IMR-90 (cell line): ENCODE measurements at regions not wholly inside any gene's neighbourhood (a gene's known extent, or its start where the extent isn't known, plus 50 kb on each side); places are given as distances from the start of the nearest gene placed in this dataset.
A peak's percentile ranks its signal among the peaks of the same experiment; 100 is the strongest.

Source experiments
- ATAC-seq: fragments of 200-7000 bp; cut with Tn5 transposase; 2 replicates; pipeline ENCODE4 v1.9.1; 2020; ENCODE audit warnings: low read depth, mild to moderate bottlenecking, moderate library complexity
- BruUV-seq: library from RNA; stranded (reverse); fragments of 400-500 nt; replicated peaks from 2 replicates; lab custom pipeline; 2021; lab: Mats Ljungman, UMichigan
- CTCF ChIA-PET: fragments of 300-600 bp; formaldehyde crosslinking; extraction: SDS; loops from one replicate; lab custom pipeline; 2021; ENCODE audit warnings: antibody characterized with exemption; lab: Yijun Ruan, JAX
- POLR2A ChIA-PET: fragments of 300-600 bp; sonication (Branson Sonifier 250); formaldehyde crosslinking; loops from one replicate; lab custom pipeline; 2022; ENCODE audit warnings: antibody characterized with exemption; ENCODE audit not compliant: unreplicated experiment; lab: Charles Lee
- DNase-seq: peaks from one replicate; pipeline ENCODE4 v3.0.0; 2013
- H2AFZ ChIP-seq: replicated peaks from 2 replicates; pipeline ENCODE3; 2013; ENCODE audit warnings: low read length, mild to moderate bottlenecking; ENCODE audit not compliant: poor library complexity
- H2AK5ac ChIP-seq: 2 replicates; pipeline ENCODE4 v1.6.1; 2013; ENCODE audit warnings: low read depth, low read length, inconsistent platforms
- H2AK9ac ChIP-seq: replicated peaks from 2 replicates; pipeline ENCODE3; 2013; ENCODE audit warnings: mild to moderate bottlenecking, low read depth, low read length, moderate library complexity; ENCODE audit not compliant: poor library complexity
- H2BK120ac ChIP-seq: 2 replicates; pipeline ENCODE4 v1.6.1; 2013; ENCODE audit warnings: low read depth, low read length, inconsistent platforms
- H2BK15ac ChIP-seq: 3 replicates; pipeline ENCODE4 v1.6.1; 2013; ENCODE audit warnings: low read depth, low read length, inconsistent platforms
- H2BK20ac ChIP-seq: 2 replicates; pipeline ENCODE4 v1.6.1; 2013; ENCODE audit warnings: low read depth, mild to moderate bottlenecking, inconsistent platforms, low read length, moderate library complexity
- H2BK5ac ChIP-seq: 2 replicates; pipeline ENCODE4 v1.6.1; 2013; ENCODE audit warnings: mild to moderate bottlenecking, low read depth, low read length, inconsistent platforms; ENCODE audit not compliant: poor library complexity, severe bottlenecking
- H3K14ac ChIP-seq: replicated peaks from 2 replicates; pipeline ENCODE4 v1.6.1; 2013; ENCODE audit warnings: low read depth, low read length, inconsistent platforms
- H3K18ac ChIP-seq: 2 replicates; pipeline ENCODE4 v1.6.1; 2013; ENCODE audit warnings: low read depth, low read length, control low read depth
- H3K23ac ChIP-seq: 2 replicates; pipeline ENCODE4 v1.6.1; 2013; ENCODE audit warnings: low read depth, low read length, inconsistent platforms
- H3K27ac ChIP-seq: 2 replicates; pipeline ENCODE4 v1.5.1; 2013; ENCODE audit warnings: mild to moderate bottlenecking, control low read depth, low read length; ENCODE audit not compliant: insufficient read depth
- H3K27me3 ChIP-seq: 2 replicates; pipeline ENCODE4 v1.6.1; 2013; ENCODE audit warnings: low read length; ENCODE audit not compliant: control insufficient read depth, insufficient read depth
- H3K36me3 ChIP-seq: 2 replicates; pipeline ENCODE4 v1.6.1; 2013; ENCODE audit warnings: low read length, mixed read lengths; ENCODE audit not compliant: control insufficient read depth, insufficient read depth
- H3K4ac ChIP-seq: 2 replicates; pipeline ENCODE4 v1.6.1; 2013; ENCODE audit warnings: low read depth, low read length, inconsistent platforms
- H3K4me1 ChIP-seq: 2 replicates; pipeline ENCODE4 v1.6.1; 2013; ENCODE audit warnings: low read length, mixed read lengths; ENCODE audit not compliant: control insufficient read depth, insufficient read depth
- H3K4me2 ChIP-seq: 2 replicates; pipeline ENCODE4 v1.6.1; 2013; ENCODE audit warnings: low read depth, mild to moderate bottlenecking, control low read depth, low read length, moderate library complexity
- H3K4me3 ChIP-seq: 2 replicates; pipeline ENCODE4 v1.5.1; 2013; ENCODE audit warnings: low read depth, mild to moderate bottlenecking, control low read depth, low read length, moderate library complexity; ENCODE audit not compliant: insufficient read depth
- H3K56ac ChIP-seq: 2 replicates; pipeline ENCODE4 v1.6.1; 2013; ENCODE audit warnings: low read length, inconsistent platforms; ENCODE audit not compliant: insufficient read depth; ENCODE audit errors: extremely low read depth
- H3K79me1 ChIP-seq, 2 experiments: 2 replicates each; pipeline ENCODE4 v1.6.1; 2013; ENCODE audit warnings: low read length in 2 of 2, inconsistent platforms in 1 of 2, low read depth in 1 of 2
- H3K9ac ChIP-seq: 2 replicates; pipeline ENCODE4 v1.6.1; 2013; ENCODE audit warnings: low read depth, low read length, control low read depth
- H3K9me1 ChIP-seq: 2 replicates; pipeline ENCODE4 v1.6.1; 2013; ENCODE audit warnings: low read length, inconsistent platforms; ENCODE audit not compliant: insufficient read depth
- H3K9me3 ChIP-seq: 2 replicates; pipeline ENCODE4 v1.6.1; 2013; ENCODE audit warnings: low read length; ENCODE audit not compliant: control insufficient read depth, insufficient read depth
- H4K20me1 ChIP-seq: 2 replicates; pipeline ENCODE4 v1.6.1; 2013; ENCODE audit warnings: low read length, inconsistent platforms; ENCODE audit not compliant: insufficient read depth
- H4K5ac ChIP-seq: 2 replicates; pipeline ENCODE4 v1.6.1; 2013; ENCODE audit warnings: mild to moderate bottlenecking, low read depth, low read length, control low read depth
- H4K8ac ChIP-seq, 2 experiments: 2 replicates each; pipeline ENCODE4 v1.6.1; 2013; ENCODE audit warnings: low read depth in 2 of 2, low read length in 2 of 2, control low read depth in 1 of 2, inconsistent platforms in 1 of 2
- H4K91ac ChIP-seq: 2 replicates; pipeline ENCODE4 v1.6.1; 2013; ENCODE audit warnings: low read depth, low read length, inconsistent platforms; ENCODE audit not compliant: insufficient read depth
- CEBPB ChIP-seq: IDR thresholded peaks from 2 replicates; pipeline ENCODE4 v1.6.1; 2012; ENCODE audit warnings: low read depth, low read length, improper control_type of control experiment
- POLR2A ChIP-seq: IDR thresholded peaks from 2 replicates; pipeline ENCODE4 v1.6.1; 2012; ENCODE audit warnings: mild to moderate bottlenecking, low read depth, low read length
- WGBS, 2 experiments: methylation state at CpG; one replicate each; pipeline versions ENCODE4 v1.1.5 to v1.1.7; 2013; ENCODE audit warnings: missing lambda C conversion rate in 2 of 2; ENCODE audit not compliant: insufficient read length in 1 of 2; ENCODE audit errors: extremely low coverage in 2 of 2; 5-methylcytosine and 5-hydroxymethylcytosine counted together
- dilution Hi-C: fragments of 300-500 bp; cut with HindIII; formaldehyde crosslinking; loops from one replicate; pipeline ENCODE4 v1.14.3; 2018; ENCODE audit warnings: low sequenced_read_pairs; ENCODE audit not compliant: unreplicated experiment
- in situ Hi-C: fragments of 300-500 bp; cut with MboI; formaldehyde crosslinking; loops from 3 replicates; pipeline ENCODE4 v1.14.3; 2019; ENCODE audit warnings: low sequenced_read_pairs, inconsistent platforms, mixed read lengths
- intact Hi-C: fragments of 100-400 bp; cut with micrococcal nuclease; formaldehyde crosslinking; loops from 2 replicates; pipeline ENCODE4 v1.10.0; 2022

- DNase-seq, result peak; percentile 4
- Histone ChIP-seq H2AK5ac (no peak overlapping the region), H4K8ac (no peak overlapping the region), H2BK5ac (no peak overlapping the region), H4K91ac (no peak overlapping the region), H3K9me3 (no peaks in the 10 kb centered on the region), H3K4ac (no peak overlapping the region), H4K5ac (no peak overlapping the region), H3K9ac (no peak overlapping the region), H3K4me2 (no peak overlapping the region), H3K4me3 (no peak overlapping the region), H2BK20ac (no peak overlapping the region), H2BK15ac (no peak overlapping the region), H3K27ac (no peak overlapping the region), H3K56ac (no peak overlapping the region), H3K4me1 (no peaks in the 10 kb centered on the region), H2AK9ac (no peak overlapping the region), H2BK120ac (no peak overlapping the region), H3K9me1 (no peaks in the 10 kb centered on the region), H3K79me1 (no peaks in the 10 kb centered on the region), H2AFZ (no peak overlapping the region), H3K18ac (no peak overlapping the region), H4K20me1 (no peaks in the 10 kb centered on the region), H3K36me3 (no peaks in the 10 kb centered on the region), H3K14ac (no peak overlapping the region), H3K23ac (no peak overlapping the region), H3K27me3 (no peaks in the 10 kb centered on the region)
- no peak for ATAC-seq
- intact Hi-C loops, result no loop called here
- TF ChIP-seq POLR2A, result no peak
- TF ChIP-seq CEBPB, result peak; percentile 60; the same call in 1 of the 2 replicates
- no TSS peak for BruUV-seq
- ChIA-PET CTCF (no interaction called here), POLR2A (no interaction called here)
- dilution Hi-C loops, result no loop called here
- no CpG with 5 or more reads among the region's 1 CpG for WGBS, 2 experiments
- in situ Hi-C loops, result no loop called here
These were observed 618.7 kb upstream of the CDH6 start for GRCh38 chr5:30574761-30575160.
